Natural killer cell treated with Interleukin-12 subunit alpha and Interleukin-12 subunit beta and Interleukin-15 and Interleukin-18, amount 100 ng/mL, for 72 hours (primary cell): ENCODE measurements at regions not wholly inside any gene's neighbourhood (a gene's known extent, or its start where the extent isn't known, plus 50 kb on each side); places are given as distances from the start of the nearest gene placed in this dataset.

Experiments used
- ATAC-seq, 2 donors: fragments of 150-1000 bp; cut with Tn5 transposase in 1 of 2; sonication (Bioruptor Pico), chemical (Tn5 transposase) in 1 of 2; 2 replicates each; pipeline ENCODE4 v1.10.0; 2021
- DNase-seq: peaks from one replicate; pipeline ENCODE4 v3.0.0; 2022; ENCODE audit warnings: low spot score
- H3K27ac Mint-ChIP-seq, 2 donors: 1 replicate in 1 of 2; 2 replicates in 1 of 2; pipeline ENCODE4 v1.8.0; 2022; ENCODE audit warnings: mixed read lengths in 2 of 2, mild to moderate bottlenecking in 1 of 2, moderate library complexity in 1 of 2
- H3K27me3 Mint-ChIP-seq, 2 donors: 1 replicate in 1 of 2; 2 replicates in 1 of 2; pipeline ENCODE4 v1.8.0; 2022; ENCODE audit warnings: mixed read lengths in 2 of 2
- H3K36me3 Mint-ChIP-seq: one replicate; pipeline ENCODE4 v1.8.0; 2022; ENCODE audit warnings: mixed read lengths
- H3K4me1 Mint-ChIP-seq, 2 donors: 1 replicate in 1 of 2; 2 replicates in 1 of 2; pipeline ENCODE4 v1.8.0; 2022; ENCODE audit warnings: low read depth in 2 of 2, mixed read lengths in 2 of 2, mild to moderate bottlenecking in 1 of 2
- H3K4me3 Mint-ChIP-seq: one replicate; pipeline ENCODE4 v1.8.0; 2022; ENCODE audit warnings: mixed read lengths
- H3K9me3 Mint-ChIP-seq: 2 replicates; pipeline ENCODE4 v1.8.0; 2022; ENCODE audit warnings: mixed read lengths

DNA sequence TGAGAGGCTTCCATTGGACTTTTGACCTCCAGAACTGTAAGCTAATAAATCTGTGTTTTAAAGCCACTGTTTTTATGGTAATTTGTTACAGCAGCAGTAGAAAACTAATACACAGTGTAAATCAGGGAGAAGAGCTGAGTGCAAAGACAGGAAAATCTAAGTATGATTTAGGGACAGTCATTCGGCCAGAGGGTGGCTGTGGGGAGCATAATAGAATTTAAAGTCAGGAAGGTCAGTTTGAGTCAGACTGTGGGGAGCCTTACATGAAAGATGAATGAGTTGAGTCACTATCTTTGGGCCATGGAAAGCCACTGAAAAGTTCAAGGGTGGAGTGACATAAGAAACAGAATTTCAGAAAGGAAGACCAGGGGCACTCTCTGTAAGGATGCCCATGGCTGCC is 52.4 kb upstream of the SSX2IP start:
- Mint-ChIP-seq H3K27me3 (peaks cover 11 to 13% of the 10 kb centered on the region in 2 donors), H3K4me1 (peaks cover 3 to 4% of the 10 kb centered on the region in 2 donors), H3K9me3 (no peaks in the 10 kb centered on the region), H3K27ac (no peak overlapping the region), H3K4me3 (no peak overlapping the region), H3K36me3 (no peaks in the 10 kb centered on the region)
- ATAC-seq = peak in 1 of 2 donors; percentile 81
- DNase-seq = no peak

DNA sequence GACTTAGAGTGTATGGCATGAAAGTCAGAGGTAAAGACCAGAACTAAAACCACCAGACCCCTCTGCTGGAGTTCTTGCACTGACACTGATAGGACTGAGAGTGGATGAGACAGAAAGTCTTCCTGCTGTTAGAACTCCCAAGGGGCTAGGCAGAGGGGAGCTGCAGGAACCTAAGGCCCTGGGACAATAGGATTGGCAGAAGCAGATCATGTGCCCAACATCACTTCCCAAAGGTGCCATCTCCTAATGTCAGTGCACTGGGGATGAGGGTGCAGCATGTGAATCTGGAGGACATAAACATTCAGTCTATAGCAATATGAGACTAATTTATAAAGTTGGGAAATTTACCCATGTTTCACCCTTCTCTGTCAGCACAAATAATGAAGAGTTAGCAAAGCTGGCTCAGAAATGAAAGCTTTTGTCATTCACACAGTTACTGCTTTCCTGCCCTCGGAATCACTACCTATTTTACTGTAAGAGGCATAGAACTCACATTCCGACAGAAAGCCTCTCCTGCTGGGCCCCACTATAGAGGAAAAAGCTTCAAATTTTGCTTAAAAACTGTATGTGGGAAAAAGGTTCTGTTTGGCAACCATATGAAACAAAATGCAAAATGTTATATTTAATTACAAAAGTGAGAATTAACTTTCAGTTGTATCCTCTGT is 49.9 kb upstream of the SSX2IP start:
- Mint-ChIP-seq H3K4me3 (no peak overlapping the region), H3K36me3 (no peaks in the 10 kb centered on the region), H3K9me3 (no peaks in the 10 kb centered on the region), H3K4me1 (peaks cover 3 to 4% of the 10 kb centered on the region in 2 donors), H3K27ac (no peak overlapping the region), H3K27me3 (peaks cover 18 to 37% of the 10 kb centered on the region in 2 donors)
- ATAC-seq = no peak
- no peak for DNase-seq
